ENCODE measurements at regions not wholly inside any gene's neighbourhood (a gene's known extent, or its start where the extent isn't known, plus 50 kb on each side); places are given as distances from the start of the nearest gene placed in this dataset.
A peak's percentile ranks its signal among the peaks of the same experiment; 100 is the strongest.

- intact Hi-C loops (cut with micrococcal nuclease), result no loop called here
- CTCF ChIA-PET, result no interaction called here
- Mint-ChIP-seq H3K27me3 (peaks cover 6% of the 10 kb centered on the region), H3K9me3 (no peaks in the 10 kb centered on the region), H3K27ac (no peak overlapping the region), H3K4me3 (no peak overlapping the region), H3K36me3 (no peaks in the 10 kb centered on the region), H3K4me1 (ENCODE audit: low read depth) (no peaks in the 10 kb centered on the region)
- POLR2A ChIA-PET, result no interaction called here
- no peak for DNase-seq
Measured at GRCh38 chr7:132733860-132734259, 157.6 kb upstream of the PLXNA4 start.

GRCh38 chr7:132732321-132732865 lies 156.1 kb upstream of the PLXNA4 start:
- intact Hi-C loops (cut with micrococcal nuclease), result no loop called here
- Mint-ChIP-seq H3K36me3 (no peaks in the 10 kb centered on the region), H3K9me3 (no peaks in the 10 kb centered on the region), H3K27me3 (peaks cover 2% of the 10 kb centered on the region), H3K27ac (no peak overlapping the region), H3K4me3 (no peak overlapping the region), H3K4me1 (ENCODE audit: low read depth) (no peaks in the 10 kb centered on the region)
- ChIA-PET POLR2A (no interaction called here), CTCF (no interaction called here)
- DNase-seq, result no peak

GRCh38 chr7:132730105-132730504 lies 153.8 kb upstream of the PLXNA4 start:
- Mint-ChIP-seq H3K36me3 (no peaks in the 10 kb centered on the region), H3K27me3 (no peaks in the 10 kb centered on the region), H3K4me3 (no peak overlapping the region), H3K27ac (no peak overlapping the region), H3K9me3 (no peaks in the 10 kb centered on the region), H3K4me1 (ENCODE audit: low read depth) (no peaks in the 10 kb centered on the region)
- ChIA-PET POLR2A (no interaction called here), CTCF (no interaction called here)
- no peak for DNase-seq
- intact Hi-C loops (cut with micrococcal nuclease), result no loop called here

- no peak for DNase-seq
- Mint-ChIP-seq H3K9me3 (peaks cover 10% of the 10 kb centered on the region), H3K36me3 (no peaks in the 10 kb centered on the region), H3K4me3 (no peak overlapping the region), H3K27ac (no peak overlapping the region), H3K4me1 (ENCODE audit: low read depth) (no peaks in the 10 kb centered on the region), H3K27me3 (peaks cover 3% of the 10 kb centered on the region)
- ChIA-PET POLR2A (no interaction called here), CTCF (interaction anchor here (0.9 kb wide), 1 partner anchor 143 kb away, joined by 3 read pairs; no protein-coding TSS in a partner anchor)
- intact Hi-C loops (cut with micrococcal nuclease), result no loop called here
Measured at GRCh38 chr7:132723506-132724081, 147.3 kb upstream of the PLXNA4 start.

- H3K36me3 Mint-ChIP-seq, result no peaks in the 10 kb centered on the region
- ChIA-PET POLR2A (no interaction called here), CTCF (no interaction called here)
- no peak for DNase-seq
- peaks cover 12% of the 10 kb centered on the region for H3K9me3 Mint-ChIP-seq
- peaks cover 3% of the 10 kb centered on the region for H3K27me3 Mint-ChIP-seq
- intact Hi-C loops (cut with micrococcal nuclease), result no loop called here
- no peak overlapping the region for H3K27ac Mint-ChIP-seq
- no peaks in the 10 kb centered on the region for H3K4me1 Mint-ChIP-seq (ENCODE audit: low read depth)
- no peak overlapping the region for H3K4me3 Mint-ChIP-seq
Measured at GRCh38 chr7:132720835-132721234, 144.6 kb upstream of the PLXNA4 start.

GRCh38 chr7:132713893-132714292 lies 137.6 kb upstream of the PLXNA4 start:
- no peaks in the 10 kb centered on the region for H3K36me3 Mint-ChIP-seq
- intact Hi-C loops (cut with micrococcal nuclease), result no loop called here
- no peaks in the 10 kb centered on the region for H3K27me3 Mint-ChIP-seq
- POLR2A ChIA-PET, result no interaction called here
- H3K4me3 Mint-ChIP-seq, result no peak overlapping the region
- peaks cover 6% of the 10 kb centered on the region for H3K9me3 Mint-ChIP-seq
- no peak for DNase-seq
- H3K27ac Mint-ChIP-seq, result no peak overlapping the region
- no peaks in the 10 kb centered on the region for H3K4me1 Mint-ChIP-seq (ENCODE audit: low read depth)
- CTCF ChIA-PET, result no interaction called here

GRCh38 chr7:132709971-132710567 lies 133.8 kb upstream of the PLXNA4 start:
- intact Hi-C loops (cut with micrococcal nuclease), result no loop called here
- CTCF ChIA-PET, result interaction anchor here (0.7 to 1.8 kb wide), 5 partner anchors 8 to 903 kb away, joined by 3 to 5 read pairs (median 3); no protein-coding TSS in a partner anchor
- DNase-seq, result peak; percentile 17
- H3K36me3 Mint-ChIP-seq, result no peaks in the 10 kb centered on the region
- no peak overlapping the region for H3K4me3 Mint-ChIP-seq
- H3K27me3 Mint-ChIP-seq, result no peaks in the 10 kb centered on the region
- POLR2A ChIA-PET, result no interaction called here
- H3K9me3 Mint-ChIP-seq, result no peaks in the 10 kb centered on the region
- H3K27ac Mint-ChIP-seq, result no peak overlapping the region
- no peaks in the 10 kb centered on the region for H3K4me1 Mint-ChIP-seq (ENCODE audit: low read depth)

GRCh38 chr7:132708470-132708869 lies 132.2 kb upstream of the PLXNA4 start:
- DNase-seq, result no peak
- no peaks in the 10 kb centered on the region for H3K9me3 Mint-ChIP-seq
- no peaks in the 10 kb centered on the region for H3K36me3 Mint-ChIP-seq
- ChIA-PET CTCF (no interaction called here), POLR2A (no interaction called here)
- H3K27me3 Mint-ChIP-seq, result no peaks in the 10 kb centered on the region
- intact Hi-C loops (cut with micrococcal nuclease), result no loop called here
- H3K4me3 Mint-ChIP-seq, result no peak overlapping the region
- H3K27ac Mint-ChIP-seq, result no peak overlapping the region
- no peaks in the 10 kb centered on the region for H3K4me1 Mint-ChIP-seq (ENCODE audit: low read depth)

GRCh38 chr7:132705146-132705545 lies 128.9 kb upstream of the PLXNA4 start:
- peaks cover 6% of the 10 kb centered on the region for H3K9me3 Mint-ChIP-seq

GRCh38 chr7:132703742-132704141 lies 127.5 kb upstream of the PLXNA4 start:
- H3K9me3 Mint-ChIP-seq, result peaks cover 6% of the 10 kb centered on the region
- no peaks in the 10 kb centered on the region for H3K27me3 Mint-ChIP-seq
- H3K4me3 Mint-ChIP-seq, result no peak overlapping the region
- POLR2A ChIA-PET, result no interaction called here
- no peaks in the 10 kb centered on the region for H3K36me3 Mint-ChIP-seq
- H3K27ac Mint-ChIP-seq, result no peak overlapping the region
- CTCF ChIA-PET, result no interaction called here
- no peak for DNase-seq
- intact Hi-C loops (cut with micrococcal nuclease), result no loop called here
- H3K4me1 Mint-ChIP-seq (ENCODE audit: low read depth), result no peaks in the 10 kb centered on the region

More at GRCh38 chr7:132705146-132705545, 128.9 kb upstream of the PLXNA4 start:
- ChIA-PET POLR2A (no interaction called here), CTCF (no interaction called here)
- Mint-ChIP-seq H3K27ac (no peak overlapping the region), H3K4me1 (ENCODE audit: low read depth) (no peaks in the 10 kb centered on the region), H3K36me3 (no peaks in the 10 kb centered on the region), H3K4me3 (no peak overlapping the region), H3K27me3 (no peaks in the 10 kb centered on the region)
- DNase-seq, result no peak
- intact Hi-C loops (cut with micrococcal nuclease), result no loop called here

- Mint-ChIP-seq H3K4me1 (ENCODE audit: low read depth) (no peaks in the 10 kb centered on the region), H3K27me3 (peaks cover 1% of the 10 kb centered on the region), H3K4me3 (no peak overlapping the region), H3K9me3 (peaks cover 6% of the 10 kb centered on the region), H3K36me3 (no peaks in the 10 kb centered on the region), H3K27ac (no peak overlapping the region)
- CTCF ChIA-PET, result no interaction called here
- no peak for DNase-seq
- POLR2A ChIA-PET, result no interaction called here
- intact Hi-C loops (cut with micrococcal nuclease), result no loop called here
Measured at GRCh38 chr7:132697003-132697402, 120.7 kb upstream of the PLXNA4 start.

GRCh38 chr7:132696332-132696731 lies 120.1 kb upstream of the PLXNA4 start:
- no peak overlapping the region for H3K4me3 Mint-ChIP-seq
- POLR2A ChIA-PET, result no interaction called here
- CTCF ChIA-PET, result no interaction called here
- H3K4me1 Mint-ChIP-seq (ENCODE audit: low read depth), result no peaks in the 10 kb centered on the region
- no peaks in the 10 kb centered on the region for H3K36me3 Mint-ChIP-seq
- no peak overlapping the region for H3K27ac Mint-ChIP-seq
- no peak for DNase-seq
- no peaks in the 10 kb centered on the region for H3K9me3 Mint-ChIP-seq
- intact Hi-C loops (cut with micrococcal nuclease), result no loop called here
- H3K27me3 Mint-ChIP-seq, result peaks cover 1% of the 10 kb centered on the region

- Mint-ChIP-seq H3K36me3 (no peaks in the 10 kb centered on the region), H3K27ac (no peak overlapping the region), H3K4me1 (ENCODE audit: low read depth) (no peaks in the 10 kb centered on the region), H3K9me3 (no peaks in the 10 kb centered on the region), H3K4me3 (no peak overlapping the region), H3K27me3 (peaks cover 1% of the 10 kb centered on the region)
- DNase-seq, result no peak
- intact Hi-C loops (cut with micrococcal nuclease), result no loop called here
- ChIA-PET CTCF (no interaction called here), POLR2A (no interaction called here)
Measured at GRCh38 chr7:132691201-132691600, 114.9 kb upstream of the PLXNA4 start.

All from activated CD4-positive, alpha-beta memory T cell treated with anti-CD3 and anti-CD28 coated beads for 36 hours (primary cell).